HG03442 (cell line): ENCODE measurements at regions not wholly inside any gene's neighbourhood (a gene's known extent, or its start where the extent isn't known, plus 50 kb on each side); places are given as distances from the start of the nearest gene placed in this dataset.

ENCODE experiments used
- ATAC-seq: cut with Tn5 transposase; IDR thresholded peaks from one replicate; pipeline ENCODE4 v1.9.1; 2021; ENCODE audit warnings: mild to moderate bottlenecking, moderate library complexity; ENCODE audit not compliant: unreplicated experiment

DNA sequence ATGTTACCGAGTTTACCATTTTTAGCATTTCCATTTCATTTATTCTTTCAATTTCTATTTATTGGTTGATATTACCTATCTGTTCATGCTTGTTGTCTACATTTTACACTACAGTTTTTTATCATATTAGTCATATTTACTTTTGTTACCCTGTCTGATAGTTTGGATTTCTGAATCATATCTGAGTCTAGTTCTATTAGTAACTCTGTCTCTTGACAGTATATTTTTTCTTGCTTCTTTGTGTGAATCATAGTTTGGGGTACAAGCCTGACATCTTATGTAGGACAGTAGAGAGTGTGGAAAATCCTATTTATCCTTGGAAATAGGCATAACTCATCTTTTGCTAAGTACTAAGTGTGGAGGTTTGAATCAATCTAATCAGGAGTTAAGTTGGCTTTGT lies 263.9 kb upstream of the SESN3 start:
- no peak for ATAC-seq

- no peak for ATAC-seq
Observed at GRCh38 chr11:95494167-95494566, 263.2 kb upstream of the SESN3 start.

- no peak for ATAC-seq
Observed at GRCh38 chr11:95490625-95491024, 259.6 kb upstream of the SESN3 start.

- no peak for ATAC-seq
Observed at GRCh38 chr11:95487938-95488337, 256.9 kb upstream of the SESN3 start.

DNA sequence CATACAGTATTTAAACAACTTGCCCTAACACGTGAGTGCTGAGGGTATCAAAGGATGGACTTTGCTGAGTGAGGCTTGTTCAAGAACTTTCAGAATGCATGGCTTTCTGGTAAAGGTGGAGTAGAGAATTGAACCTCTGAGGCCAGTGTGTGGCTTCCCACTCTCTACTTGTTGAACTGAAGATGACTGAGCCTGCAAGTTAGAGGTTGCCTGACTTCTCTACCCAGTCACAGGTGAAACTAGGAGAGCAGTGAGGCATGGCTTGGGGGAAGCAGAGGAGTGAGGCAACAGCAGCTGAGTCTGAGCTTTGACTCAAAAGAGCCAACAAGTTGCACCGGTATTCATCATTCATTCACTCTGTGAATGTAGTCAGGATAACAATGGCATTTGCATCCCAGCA lies 256.4 kb upstream of the SESN3 start:
- ATAC-seq = peak; percentile 100

- ATAC-seq = no peak
Observed at GRCh38 chr11:95486979-95487378, 256.0 kb upstream of the SESN3 start.

- ATAC-seq = no peak
Observed at GRCh38 chr11:95486466-95486865, 255.5 kb upstream of the SESN3 start.

- ATAC-seq = no peak
Observed at GRCh38 chr11:95485115-95485900, 254.3 kb upstream of the SESN3 start.

DNA sequence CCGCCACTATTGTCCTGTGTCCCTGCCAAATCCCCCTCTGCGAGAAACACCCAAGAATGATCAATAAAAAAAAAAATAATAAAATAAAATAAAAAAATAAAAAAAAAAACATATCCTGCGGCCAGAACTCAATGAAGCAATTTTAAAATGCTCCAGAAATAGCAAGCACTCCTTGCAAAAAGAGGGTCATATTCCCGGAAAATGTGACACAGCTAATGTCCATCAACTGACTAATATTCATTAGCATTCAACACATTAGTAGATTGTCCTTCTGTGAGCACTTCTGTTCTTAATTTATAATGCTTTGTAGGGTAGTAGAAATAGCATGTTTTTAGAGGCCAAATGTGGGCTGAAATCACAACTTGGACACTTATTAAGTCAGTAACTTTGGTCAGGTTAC lies 252.3 kb upstream of the SESN3 start:
- no peak for ATAC-seq

GRCh38 chr11:95478003-95478402 lies 247.0 kb upstream of the SESN3 start:
- ATAC-seq = no peak

DNA sequence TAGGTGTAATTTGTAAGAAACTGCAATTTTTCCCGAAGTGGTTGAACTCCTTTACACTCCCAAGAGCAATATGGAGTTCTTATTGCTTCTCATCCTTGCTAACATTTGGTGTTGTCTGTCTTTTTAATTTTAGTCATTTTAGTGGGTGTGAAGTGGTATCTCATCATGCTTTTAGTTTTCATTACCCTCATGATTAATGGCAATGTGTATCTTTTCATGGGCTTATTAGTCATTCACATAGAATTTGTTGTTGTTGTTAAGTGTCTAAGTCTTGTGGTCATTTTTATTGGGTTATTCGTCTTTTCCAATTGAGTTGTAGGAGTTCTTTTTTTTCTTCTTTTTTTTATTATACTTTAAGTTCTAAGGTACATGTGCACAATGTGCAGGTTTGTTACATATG lies 238.3 kb upstream of the SESN3 start:
- ATAC-seq = no peak

DNA sequence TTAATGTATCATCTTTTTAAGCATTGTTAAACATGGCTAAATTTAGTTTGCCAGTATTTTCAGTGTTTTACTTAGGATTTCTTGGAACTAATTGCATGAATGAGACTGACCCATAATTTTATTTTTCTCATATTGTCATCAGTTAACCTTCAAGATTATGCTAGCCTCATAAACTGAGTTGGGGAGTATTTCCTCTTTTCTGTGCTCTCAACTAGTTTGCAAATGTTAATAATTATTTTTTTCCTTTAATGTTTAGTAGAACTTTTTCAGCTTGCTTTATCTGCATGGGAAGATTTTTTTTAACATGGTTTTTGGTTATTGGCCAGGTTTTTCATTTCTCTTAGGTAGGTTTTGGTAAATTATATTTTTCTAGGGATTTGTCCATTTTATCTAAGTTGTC lies 235.4 kb upstream of the SESN3 start:
- no peak for ATAC-seq

DNA sequence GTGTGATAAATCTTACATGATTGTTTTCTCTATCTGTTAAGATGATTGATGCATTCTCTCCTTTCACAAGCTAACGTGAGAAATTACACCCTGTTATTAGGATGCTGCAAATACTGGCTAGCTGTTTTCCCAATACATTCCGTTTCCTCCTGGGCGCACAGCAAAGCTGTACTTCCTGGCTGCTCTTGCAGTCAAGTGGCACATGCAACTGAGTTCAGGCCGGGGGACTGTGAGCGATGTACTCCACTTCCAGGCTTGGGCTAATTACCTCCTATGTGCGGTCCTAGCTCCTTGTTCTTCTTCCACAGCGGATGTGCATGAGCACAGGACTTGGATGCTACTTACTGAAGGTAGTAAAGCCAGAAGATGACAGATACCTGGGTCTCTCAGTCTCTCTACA lies 234.9 kb upstream of the SESN3 start:
- ATAC-seq = no peak

DNA sequence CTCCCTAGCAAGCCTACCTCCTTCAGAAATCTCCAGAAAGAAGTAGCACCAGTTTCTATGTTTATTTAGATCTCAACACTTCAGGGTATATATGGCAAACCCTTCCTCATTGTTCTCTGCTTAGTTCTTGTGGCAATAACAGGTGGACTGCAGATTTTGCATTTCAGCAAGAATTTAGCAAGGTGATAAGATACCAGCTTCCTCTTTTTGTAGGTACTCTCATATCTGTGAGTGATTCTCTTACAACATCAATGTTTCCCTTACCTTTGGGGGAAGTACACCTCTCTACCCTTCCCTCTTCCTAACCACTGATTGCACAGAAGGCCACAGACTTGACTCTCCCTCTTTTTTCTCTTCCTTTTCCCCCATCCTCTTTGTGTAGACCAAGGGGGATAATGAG lies 230.9 kb upstream of the SESN3 start:
- ATAC-seq = no peak

DNA sequence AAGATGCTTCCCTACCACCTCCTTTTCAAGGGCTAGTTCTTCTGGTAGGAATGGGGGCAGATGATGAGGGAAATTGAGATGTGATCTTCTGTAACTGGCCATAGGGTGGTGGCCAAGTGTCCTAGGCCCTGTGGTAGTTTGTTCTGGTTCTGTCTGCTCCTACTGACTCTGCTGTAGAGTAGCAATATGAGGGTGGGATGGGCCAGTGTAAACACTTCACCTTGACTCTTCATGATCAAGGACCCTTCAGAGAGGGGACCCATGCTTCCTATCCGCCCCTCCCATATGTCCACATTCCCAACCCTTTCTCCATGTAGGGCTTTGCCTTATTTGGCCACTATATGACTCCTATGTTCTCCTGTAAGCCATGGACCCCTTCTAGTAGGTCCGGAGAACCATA lies 230.3 kb upstream of the SESN3 start:
- no peak for ATAC-seq

- no peak for ATAC-seq
Observed at GRCh38 chr11:95459291-95460042, 228.5 kb upstream of the SESN3 start.

DNA sequence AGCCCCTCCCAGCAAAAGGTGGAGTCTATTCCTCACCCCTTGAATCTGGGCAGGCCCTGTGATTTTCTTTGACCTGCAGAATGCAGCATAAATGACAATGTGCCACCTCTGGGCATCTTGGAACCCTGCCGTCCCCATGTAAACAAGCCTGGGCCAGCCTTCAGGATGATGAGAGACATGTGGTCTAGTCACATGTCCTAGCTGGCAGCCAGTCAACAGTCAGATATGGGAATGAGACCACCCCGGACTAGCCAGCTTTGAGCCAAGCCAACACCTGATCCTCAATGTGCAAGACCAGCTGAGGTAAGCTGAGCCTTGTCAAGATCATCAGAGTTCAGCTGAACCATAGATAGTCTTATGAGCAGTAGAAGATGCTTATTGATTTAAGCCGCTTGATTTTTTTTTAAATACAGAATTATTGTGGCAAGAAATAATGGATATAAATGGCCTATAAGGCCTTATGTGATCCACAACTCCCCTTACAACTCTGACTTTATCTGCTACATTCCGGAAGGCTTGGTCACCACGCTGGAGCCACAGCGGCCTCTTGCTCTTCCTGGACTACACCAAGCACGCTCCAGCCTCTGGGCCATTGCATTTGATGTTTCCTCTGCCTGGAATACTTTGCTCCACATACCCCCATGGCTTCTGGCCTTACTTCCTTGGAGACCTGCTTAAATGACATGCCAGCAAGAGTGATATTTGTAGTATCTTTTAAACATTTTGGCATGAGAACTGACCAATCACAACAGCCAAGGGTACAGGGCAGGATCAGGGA lies 225.9 kb upstream of the SESN3 start:
- no peak for ATAC-seq

- no peak for ATAC-seq
Observed at GRCh38 chr11:95455228-95455970, 224.4 kb upstream of the SESN3 start.

DNA sequence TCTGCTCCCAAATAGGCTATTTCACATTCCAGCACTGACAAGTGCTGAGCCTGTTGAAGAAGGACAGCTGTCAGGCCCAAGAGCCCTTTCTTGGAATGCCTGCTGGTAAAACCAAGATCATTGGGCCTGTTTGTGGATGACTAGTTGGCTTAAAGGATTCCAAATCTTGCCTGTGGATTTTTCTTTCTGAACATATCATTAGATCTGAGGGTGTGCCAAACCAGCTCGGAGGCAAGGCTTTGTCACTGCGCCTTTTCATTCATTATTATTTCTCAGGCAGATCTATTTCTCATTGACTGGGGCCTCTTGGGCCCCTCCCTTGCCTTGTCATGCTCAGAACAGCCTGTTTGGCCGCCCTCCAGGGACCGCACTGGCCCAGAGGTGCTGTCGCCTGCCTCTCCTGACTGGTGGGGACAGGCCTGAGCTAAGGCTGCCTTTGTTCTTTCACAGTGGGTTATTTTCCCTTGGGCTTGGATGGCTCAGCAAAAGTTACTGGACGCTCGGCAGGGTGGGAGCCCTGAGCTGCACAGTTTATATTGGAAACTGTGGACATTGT lies 222.7 kb upstream of the SESN3 start:
- ATAC-seq = no peak

DNA sequence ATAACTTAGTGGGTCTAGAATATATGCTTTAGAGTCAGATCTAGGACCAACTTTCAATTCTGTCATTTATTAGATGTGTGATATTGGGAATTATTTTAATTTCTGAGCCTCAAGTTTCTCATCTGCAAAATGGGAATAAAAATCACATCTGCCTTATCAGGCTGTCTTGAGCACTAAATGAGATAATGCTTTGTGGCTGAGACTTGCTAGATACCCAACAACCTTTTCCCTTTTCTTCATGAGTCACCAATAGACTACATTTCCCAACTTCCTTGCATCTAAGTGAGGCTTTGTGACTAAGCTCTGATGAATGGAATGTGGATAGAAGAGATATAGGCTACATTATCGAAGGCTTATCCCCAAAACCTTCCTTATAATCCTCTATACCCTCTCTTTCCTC lies 220.7 kb upstream of the SESN3 start:
- ATAC-seq = no peak

- no peak for ATAC-seq
Observed at GRCh38 chr11:95451261-95451660, 220.3 kb upstream of the SESN3 start.
